Vagina (tissue), 2 donors: ENCODE measurements at regions not wholly inside any gene's neighbourhood (a gene's known extent, or its start where the extent isn't known, plus 50 kb on each side); places are given as distances from the start of the nearest gene placed in this dataset.

ENCODE experiments used
- CTCF ChIP-seq, 3 experiments: fragments of 450-650 bp in 2 of 3; fragments of 200-600 bp in 1 of 3; sonication (generic) in 1 of 3; IDR thresholded peaks; one replicate each; pipeline ENCODE4 v1.5.1; 2017 to 2019; ENCODE audit warnings: antibody characterized with exemption in 3 of 3, mild to moderate bottlenecking in 2 of 3, moderate library complexity in 2 of 3
- POLR2A ChIP-seq, 2 donors: fragments of 450-650 bp; IDR thresholded peaks; one replicate each; pipeline ENCODE4 v1.6.1; 2017; ENCODE audit warnings: antibody characterized with exemption in 2 of 2, mild to moderate bottlenecking in 2 of 2, moderate library complexity in 2 of 2

- TF ChIP-seq POLR2A (IDR thresholded peaks at IDR 0.05): no peak
- no peak for TF ChIP-seq CTCF (IDR thresholded peaks at IDR 0.05)
Measured at GRCh38 chr2:163248376-163249253, 410.0 kb upstream of the KCNH7 start.
